Caki2 (cell line): ENCODE measurements at regions not wholly inside any gene's neighbourhood (a gene's known extent, or its start where the extent isn't known, plus 50 kb on each side); places are given as distances from the start of the nearest gene placed in this dataset.

Experiments used
- DNase-seq: peaks from one replicate; pipeline ENCODE4 v3.0.0-alpha.2; 2015; ENCODE audit warnings: low read depth
- in situ Hi-C: cut with HindIII; loops from 2 replicates; pipeline ENCODE4 v1.10.0; 2016; ENCODE audit warnings: low sequenced_read_pairs, low pct_unique_long_range_greater_than_20kb, mixed read lengths

GRCh38 chr22:27340047-27340446, 461.5 kb downstream of the MN1 start:
- in situ Hi-C loops: no loop called here
- DNase-seq: no peak

DNA sequence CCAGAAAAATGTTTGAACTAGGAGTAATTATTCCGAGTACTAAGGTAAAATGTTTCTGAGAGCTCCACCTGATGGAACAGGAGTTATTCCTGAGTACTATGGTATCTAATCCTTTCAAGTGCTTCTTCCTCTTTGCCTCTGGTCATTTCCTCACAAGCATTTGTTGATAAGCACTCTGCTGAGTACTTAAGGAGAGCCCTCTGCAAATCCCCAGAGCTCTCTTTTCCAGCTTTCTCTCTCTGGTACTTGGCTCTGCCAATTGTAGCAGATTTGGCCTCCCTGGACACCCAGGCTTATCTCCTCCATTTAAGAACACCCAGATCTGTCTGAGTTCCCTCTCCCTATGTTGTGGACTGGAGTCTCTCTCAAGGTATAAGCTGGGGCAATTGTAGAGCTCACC, 457.0 kb downstream of the MN1 start:
- in situ Hi-C loops: no loop called here
- DNase-seq: no peak

- DNase-seq: no peak
- in situ Hi-C loops: no loop called here
Measured at GRCh38 chr22:27345691-27346090, 455.9 kb downstream of the MN1 start.

DNA sequence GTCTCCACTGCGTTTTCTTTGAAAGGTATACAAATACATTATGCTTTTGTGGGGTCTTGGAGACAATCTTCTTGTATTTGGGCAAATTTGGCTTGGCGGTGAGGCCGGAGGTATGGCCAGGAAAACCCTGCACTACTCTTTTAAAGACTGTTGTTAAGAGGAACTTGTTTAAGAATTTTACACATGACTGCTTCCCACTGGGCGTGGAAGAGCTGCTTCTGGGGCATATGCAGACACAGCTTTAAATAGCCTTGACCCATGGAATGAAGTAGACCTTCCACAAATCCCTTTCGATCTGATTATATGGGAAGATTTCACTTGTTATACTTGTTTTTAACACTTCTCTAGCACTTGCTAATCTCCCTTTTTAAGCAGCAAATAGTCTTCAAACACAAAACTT, 453.6 kb downstream of the MN1 start:
- DNase-seq: peak; percentile 58
- in situ Hi-C loops: no loop called here

- in situ Hi-C loops: no loop called here
- peak; percentile 18 for DNase-seq
Measured at GRCh38 chr22:27348634-27349033, 452.9 kb downstream of the MN1 start.

DNA sequence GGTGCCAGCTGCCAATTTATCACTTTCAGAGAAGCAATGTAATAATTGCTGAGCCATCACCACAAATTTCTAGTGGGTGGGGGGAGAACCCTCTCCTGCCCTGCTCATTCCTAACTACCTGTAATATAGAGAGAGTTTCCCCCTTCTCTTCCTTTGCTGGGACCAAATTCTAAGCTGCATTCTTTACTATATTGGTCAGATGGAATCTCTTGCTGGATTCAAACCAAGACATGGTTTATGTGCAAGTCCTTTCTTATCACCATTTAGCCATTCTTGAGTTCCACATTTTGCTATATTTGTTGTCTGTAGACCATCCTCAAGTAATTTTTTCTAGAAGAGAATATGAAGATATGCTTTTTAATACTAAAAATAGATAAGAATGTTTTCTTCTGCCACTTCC, 452.1 kb downstream of the MN1 start:
- peak; percentile 20 for DNase-seq
- in situ Hi-C loops: no loop called here

DNA sequence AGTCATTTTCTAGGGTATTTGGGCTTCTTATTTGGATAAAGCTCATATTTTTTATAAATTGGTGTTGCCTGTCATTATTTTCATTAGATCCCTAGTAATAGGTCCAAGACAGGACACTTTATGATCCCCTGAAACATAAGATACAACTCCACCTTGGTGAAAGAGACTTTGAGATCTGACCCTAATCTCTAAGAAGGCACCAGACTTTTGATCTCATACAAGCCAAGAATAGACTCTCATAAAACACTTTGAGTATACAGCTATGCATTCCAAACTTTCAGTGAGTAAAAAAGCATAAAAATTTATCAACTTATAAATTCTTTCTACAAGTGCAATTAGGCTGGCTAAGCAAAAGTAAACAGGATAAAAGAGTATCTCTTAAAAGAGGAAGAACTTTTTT, 451.2 kb downstream of the MN1 start:
- no peak for DNase-seq
- in situ Hi-C loops: no loop called here

DNA sequence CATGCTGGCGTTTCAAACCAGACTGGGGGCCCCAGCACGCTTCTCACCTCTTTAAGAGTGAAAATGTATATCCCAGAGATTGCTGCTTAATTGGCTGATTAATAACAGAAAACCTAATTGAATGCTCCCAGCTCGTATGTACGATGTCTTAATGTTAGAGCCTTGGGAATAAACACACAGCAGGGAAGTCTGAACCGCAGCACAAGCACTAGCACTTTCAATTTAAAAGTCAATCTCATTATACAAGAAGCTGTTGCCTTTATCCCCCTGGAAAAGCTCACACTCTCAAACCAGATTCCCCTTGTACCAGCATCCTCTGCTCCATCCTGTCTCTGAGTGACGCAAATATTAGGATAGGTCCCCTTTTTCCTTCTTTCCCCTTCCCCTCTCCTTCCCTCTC, 449.1 kb downstream of the MN1 start:
- no peak for DNase-seq
- in situ Hi-C loops: no loop called here

- in situ Hi-C loops: no loop called here
- DNase-seq: no peak
Measured at GRCh38 chr22:27358096-27358870, 443.3 kb downstream of the MN1 start.

- in situ Hi-C loops: no loop called here
- no peak for DNase-seq
Measured at GRCh38 chr22:27370269-27370668, 431.3 kb downstream of the MN1 start.

- no peak for DNase-seq
- in situ Hi-C loops: no loop called here
Measured at GRCh38 chr22:27370987-27371386, 430.6 kb downstream of the MN1 start.

DNA sequence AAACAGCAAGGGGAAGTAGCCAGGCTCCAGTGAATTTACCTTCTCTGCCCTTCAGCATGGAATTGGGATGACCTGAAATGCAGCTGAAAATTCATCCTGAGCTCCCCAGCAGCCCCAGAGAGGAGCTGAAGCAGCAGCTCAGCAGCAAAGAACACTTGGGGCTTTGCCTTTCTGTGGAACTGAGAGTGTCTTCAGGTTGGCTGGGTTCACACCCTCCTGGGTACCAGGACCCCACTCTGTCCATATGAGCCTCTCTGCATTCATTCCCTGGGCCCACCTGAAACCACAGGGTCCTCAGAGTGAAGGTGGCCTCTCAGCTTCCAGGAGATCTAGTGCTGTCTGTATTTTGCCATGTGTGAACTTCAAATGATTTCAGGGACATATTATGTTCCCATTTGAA, 429.2 kb downstream of the MN1 start:
- in situ Hi-C loops: no loop called here
- no peak for DNase-seq

DNA sequence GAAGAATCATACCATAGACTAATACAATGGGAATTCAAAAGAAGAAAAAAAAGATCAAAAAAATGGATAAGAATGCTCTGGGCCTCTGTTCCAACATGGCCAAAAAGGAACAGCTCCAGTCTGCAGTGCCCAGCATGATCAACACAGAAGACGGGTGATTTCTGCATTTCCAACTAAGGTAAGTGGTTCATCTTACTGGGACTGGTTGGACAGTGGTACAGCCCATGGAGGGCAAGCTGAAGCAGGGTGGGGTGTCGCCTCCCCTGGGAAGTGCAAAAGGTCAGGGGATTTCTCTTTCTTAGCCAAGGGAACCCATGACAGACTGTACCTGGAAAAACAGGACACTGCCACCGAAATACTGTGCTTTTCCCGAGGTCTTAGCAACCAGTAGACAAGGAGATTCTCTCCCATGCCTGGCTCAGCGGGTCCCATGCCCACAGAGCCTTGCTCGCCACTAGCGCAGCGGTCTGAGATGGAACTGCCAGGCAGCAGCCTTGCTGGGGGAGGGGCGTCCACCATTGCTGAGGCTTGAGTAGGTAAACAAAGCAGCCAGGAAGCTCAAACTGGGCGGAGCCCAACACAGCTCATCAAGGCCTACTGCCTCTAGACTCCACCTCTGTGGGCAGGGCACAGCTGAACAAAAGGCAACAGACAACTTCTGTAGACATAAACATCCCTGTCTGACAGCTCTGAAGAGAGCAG, 428.4 kb downstream of the MN1 start:
- in situ Hi-C loops: no loop called here
- peak; percentile 85 for DNase-seq

DNA sequence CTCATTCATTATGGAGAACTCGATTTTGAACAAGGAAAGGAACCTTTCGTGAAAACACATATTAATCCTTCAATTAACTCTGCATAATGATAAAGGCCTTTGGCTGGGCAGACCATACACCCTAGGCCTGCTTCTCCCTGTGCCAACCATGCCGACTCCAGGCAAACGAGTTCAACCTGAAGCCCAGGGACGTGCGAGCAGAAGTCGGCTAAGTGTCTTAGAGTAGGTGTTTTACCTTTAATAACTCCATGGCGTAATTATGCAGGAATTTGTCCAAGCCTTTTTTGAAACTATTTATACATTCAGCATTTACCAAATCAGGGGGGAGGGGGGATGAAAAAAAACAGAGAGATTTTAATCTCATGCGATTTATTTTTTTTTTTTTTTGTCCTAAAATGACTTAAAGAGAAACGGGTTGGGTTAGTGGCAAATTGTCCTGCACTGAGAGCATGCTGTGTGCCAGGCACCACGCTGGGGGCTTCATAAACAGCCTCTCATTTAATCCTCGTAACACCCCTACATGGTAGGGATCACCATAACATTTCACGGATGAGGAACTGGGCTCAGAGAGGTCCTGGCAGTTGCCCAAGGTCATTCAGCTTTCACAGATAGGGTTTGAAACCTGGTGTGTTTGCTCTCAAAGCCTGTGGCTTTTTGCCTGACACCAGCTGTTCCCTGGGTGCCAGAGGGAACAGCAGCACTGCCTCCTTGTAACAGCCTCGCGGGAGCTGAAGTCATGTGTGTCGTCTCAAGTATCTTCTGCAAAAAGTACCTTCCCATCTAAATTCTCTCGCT, 423.9 kb downstream of the MN1 start:
- in situ Hi-C loops: no loop called here
- no peak for DNase-seq

DNA sequence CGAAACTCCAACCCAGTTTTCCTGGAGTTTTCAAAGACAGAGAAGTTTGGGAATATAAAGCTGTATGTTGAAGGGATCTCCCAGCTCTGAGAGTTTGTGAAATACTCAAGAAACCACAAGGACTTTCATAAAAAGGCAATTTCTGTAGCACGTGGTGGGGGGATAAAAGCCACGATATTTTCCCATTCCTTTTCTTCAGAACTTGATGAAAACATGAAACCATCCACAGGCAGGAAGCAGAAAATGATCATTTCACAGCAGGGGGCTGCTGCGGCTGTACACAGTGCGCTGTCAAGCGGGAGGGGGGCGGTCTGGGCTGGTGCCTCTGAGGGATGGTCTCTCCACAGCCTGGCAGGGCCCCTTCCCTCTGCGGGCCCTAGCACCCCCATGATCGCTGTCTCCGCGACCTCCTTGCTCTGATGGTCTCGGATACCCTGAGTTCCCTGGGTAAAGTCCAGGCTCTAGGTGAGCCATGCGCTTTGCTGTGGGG, 423.2 kb downstream of the MN1 start:
- in situ Hi-C loops: no loop called here
- DNase-seq: no peak

DNA sequence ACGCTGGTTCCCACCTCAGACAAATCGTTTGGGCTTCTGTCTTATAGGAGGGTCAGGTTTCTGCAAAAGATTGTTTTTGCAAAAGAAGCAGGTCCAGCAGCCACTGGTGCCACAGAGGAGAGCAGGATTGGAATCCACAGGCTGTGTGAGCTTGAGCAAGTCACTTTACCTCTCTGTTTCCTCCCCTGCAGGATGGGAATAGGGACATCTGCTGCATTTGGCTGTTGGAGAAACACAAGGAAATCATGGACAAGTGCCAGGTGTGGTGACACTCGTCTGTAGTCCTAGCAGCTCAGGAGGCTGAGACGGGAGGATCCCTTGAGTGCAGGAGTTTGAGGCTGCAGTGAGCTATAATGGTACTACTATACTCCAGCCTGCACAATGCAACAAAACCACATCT, 422.6 kb downstream of the MN1 start:
- in situ Hi-C loops: no loop called here
- no peak for DNase-seq

DNA sequence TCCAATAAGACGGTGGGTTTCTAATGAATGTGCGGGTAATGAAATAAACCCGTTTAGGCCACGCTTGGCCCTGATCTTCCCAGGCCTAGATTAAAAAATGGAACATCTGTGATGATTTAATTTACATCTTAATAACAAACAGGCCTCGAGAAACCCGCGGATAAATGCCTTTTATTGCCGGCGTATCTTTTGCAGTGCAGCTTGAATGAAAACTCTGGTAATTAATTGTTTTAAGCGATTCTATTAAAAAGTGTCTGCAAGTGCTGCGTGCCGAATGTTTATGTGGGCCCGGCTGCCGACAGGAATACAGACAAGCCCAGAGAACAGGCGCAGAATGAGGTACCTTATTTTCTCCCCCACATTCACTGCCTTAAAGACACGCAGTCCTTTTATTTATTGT, 420.7 kb downstream of the MN1 start:
- in situ Hi-C loops: no loop called here
- DNase-seq: no peak

DNA sequence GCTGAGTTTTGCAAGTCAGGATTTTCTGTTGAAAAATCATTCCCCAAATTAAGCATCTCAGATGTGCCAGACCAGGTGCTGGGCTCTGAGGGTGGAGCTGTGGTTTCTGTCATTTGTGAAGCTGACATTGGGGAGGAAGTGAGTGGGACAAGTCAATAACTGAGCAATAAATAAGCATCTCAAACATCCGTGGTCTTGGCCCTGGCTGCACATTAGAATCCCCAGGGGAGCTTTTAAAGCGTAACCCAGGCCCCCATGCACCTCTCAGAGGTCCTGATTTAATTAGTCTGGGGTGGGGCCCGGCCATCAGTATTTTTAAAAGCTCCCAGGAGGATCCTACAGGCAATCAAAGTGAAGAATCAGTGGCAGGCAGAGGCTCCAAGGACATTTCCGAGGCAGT, 420.0 kb downstream of the MN1 start:
- in situ Hi-C loops: no loop called here
- no peak for DNase-seq
